Astrocyte (in vitro differentiated cells and primary cell): ENCODE measurements at regions not wholly inside any gene's neighbourhood (a gene's known extent, or its start where the extent isn't known, plus 50 kb on each side); places are given as distances from the start of the nearest gene placed in this dataset.

Source experiments
- DNase-seq: peaks from one replicate; pipeline ENCODE4 v3.0.0-alpha.2; 2010; ENCODE audit warnings: low read depth
- FAIRE-seq: peaks from 2 replicates; lab custom pipeline; 2011; peaks lifted over from hg19 to GRCh38; lab: Jason Lieb, UNC
- H2AFZ ChIP-seq: 2 replicates; pipeline ENCODE4 v1.6.0; 2012; ENCODE audit warnings: low read depth, low read length, inconsistent platforms
- H3K27ac ChIP-seq: 2 replicates; pipeline ENCODE4 v1.5.1; 2011; ENCODE audit warnings: low read depth, low read length, inconsistent platforms
- H3K27me3 ChIP-seq: 2 replicates; pipeline ENCODE4 v1.6.0; 2011; ENCODE audit warnings: low read length, inconsistent platforms; ENCODE audit not compliant: insufficient read depth
- H3K36me3 ChIP-seq: 2 replicates; pipeline ENCODE4 v1.5.1; 2011; ENCODE audit warnings: low read length, inconsistent platforms; ENCODE audit not compliant: insufficient read depth
- H3K4me1 ChIP-seq: 2 replicates; pipeline ENCODE4 v1.5.1; 2011; ENCODE audit warnings: low read length, inconsistent platforms; ENCODE audit not compliant: insufficient read depth
- H3K4me2 ChIP-seq: 2 replicates; pipeline ENCODE4 v1.6.0; 2012; ENCODE audit warnings: low read length, inconsistent platforms
- H3K4me3 ChIP-seq: 2 replicates; pipeline ENCODE4 v1.5.1; 2011; ENCODE audit warnings: low read depth, mild to moderate bottlenecking, low read length, inconsistent platforms; ENCODE audit not compliant: insufficient read depth
- H3K79me2 ChIP-seq: 2 replicates; pipeline ENCODE4 v1.6.0; 2012; ENCODE audit warnings: mild to moderate bottlenecking, low read length, inconsistent platforms; ENCODE audit not compliant: insufficient read depth
- H3K9ac ChIP-seq: 2 replicates; pipeline ENCODE4 v1.6.0; 2012; ENCODE audit warnings: mild to moderate bottlenecking, low read length, inconsistent platforms
- H3K9me3 ChIP-seq: 2 replicates; pipeline ENCODE4 v1.5.1; 2012; ENCODE audit warnings: low read depth, mild to moderate bottlenecking, low read length, inconsistent platforms; ENCODE audit not compliant: insufficient read depth
- H4K20me1 ChIP-seq: 2 replicates; pipeline ENCODE4 v1.6.0; 2012; ENCODE audit warnings: low read length, inconsistent platforms; ENCODE audit not compliant: insufficient read depth
- H3K27ac Mint-ChIP-seq: one replicate; pipeline ENCODE4 v1.8.0; 2021; ENCODE audit warnings: mild to moderate bottlenecking, mixed read lengths; ENCODE audit not compliant: unreplicated experiment
- H3K27me3 Mint-ChIP-seq: one replicate; pipeline ENCODE4 v1.8.0; 2021; ENCODE audit warnings: low read depth, mixed read lengths; ENCODE audit not compliant: unreplicated experiment
- H3K36me3 Mint-ChIP-seq: one replicate; pipeline ENCODE4 v1.8.0; 2021; ENCODE audit warnings: low read depth, mixed read lengths; ENCODE audit not compliant: unreplicated experiment
- H3K4me1 Mint-ChIP-seq: one replicate; pipeline ENCODE4 v1.8.0; 2021; ENCODE audit warnings: low read depth, mixed read lengths; ENCODE audit not compliant: unreplicated experiment
- H3K4me3 Mint-ChIP-seq: one replicate; pipeline ENCODE4 v1.8.0; 2021; ENCODE audit warnings: mild to moderate bottlenecking, moderate library complexity, mixed read lengths; ENCODE audit not compliant: unreplicated experiment
- H3K9me3 Mint-ChIP-seq: one replicate; pipeline ENCODE4 v1.8.0; 2021; ENCODE audit warnings: mild to moderate bottlenecking, mixed read lengths; ENCODE audit not compliant: unreplicated experiment
- EZH2 ChIP-seq: IDR thresholded peaks from 2 replicates; pipeline ENCODE4 v1.6.1; 2012; ENCODE audit warnings: mild to moderate bottlenecking, low read length, inconsistent platforms; ENCODE audit not compliant: insufficient read depth
- TF ChIP-seq, protein P1 (sequence below): IDR thresholded peaks from 2 replicates; pipeline ENCODE4 v1.5.1; 2011; ENCODE audit warnings: low read depth, mild to moderate bottlenecking, inconsistent platforms, low read length, moderate library complexity; ENCODE audit not compliant: insufficient read depth

DNA sequence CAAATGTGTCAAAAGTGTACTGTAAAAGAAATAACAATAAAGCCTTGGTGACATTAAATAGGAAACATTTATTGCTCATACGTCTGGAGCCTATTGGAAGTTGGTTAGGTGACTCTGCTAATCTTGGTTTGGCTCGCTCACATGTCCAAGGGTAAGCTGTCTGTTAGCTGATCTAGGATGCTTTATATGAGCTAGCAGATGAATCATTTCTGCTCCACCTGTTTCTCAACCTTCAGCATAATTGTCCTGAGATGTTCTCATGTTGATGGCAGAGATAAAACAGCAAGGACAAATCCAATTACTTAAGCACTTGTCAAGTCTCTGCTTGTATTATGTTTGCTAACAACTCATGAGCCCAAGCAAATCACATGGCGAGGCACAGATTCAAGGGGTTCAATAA lies 56.0 kb upstream of the CD53 start:
- H3K4me3 Mint-ChIP-seq = no peak overlapping the region
- no peaks in the 10 kb centered on the region for H3K36me3 Mint-ChIP-seq
- Histone ChIP-seq H3K27me3 (no peaks in the 10 kb centered on the region), H3K27ac (no peak overlapping the region), H3K4me3 (no peak overlapping the region), H3K4me2 (no peak overlapping the region), H3K9me3 (peaks cover 3% of the 10 kb centered on the region), H3K36me3 (no peaks in the 10 kb centered on the region), H3K9ac (no peak overlapping the region), H4K20me1 (no peaks in the 10 kb centered on the region), H3K4me1 (no peaks in the 10 kb centered on the region), H2AFZ (no peak overlapping the region), H3K79me2 (no peaks in the 10 kb centered on the region)
- H3K27ac Mint-ChIP-seq = no peak overlapping the region
- TF ChIP-seq, protein P1, sequence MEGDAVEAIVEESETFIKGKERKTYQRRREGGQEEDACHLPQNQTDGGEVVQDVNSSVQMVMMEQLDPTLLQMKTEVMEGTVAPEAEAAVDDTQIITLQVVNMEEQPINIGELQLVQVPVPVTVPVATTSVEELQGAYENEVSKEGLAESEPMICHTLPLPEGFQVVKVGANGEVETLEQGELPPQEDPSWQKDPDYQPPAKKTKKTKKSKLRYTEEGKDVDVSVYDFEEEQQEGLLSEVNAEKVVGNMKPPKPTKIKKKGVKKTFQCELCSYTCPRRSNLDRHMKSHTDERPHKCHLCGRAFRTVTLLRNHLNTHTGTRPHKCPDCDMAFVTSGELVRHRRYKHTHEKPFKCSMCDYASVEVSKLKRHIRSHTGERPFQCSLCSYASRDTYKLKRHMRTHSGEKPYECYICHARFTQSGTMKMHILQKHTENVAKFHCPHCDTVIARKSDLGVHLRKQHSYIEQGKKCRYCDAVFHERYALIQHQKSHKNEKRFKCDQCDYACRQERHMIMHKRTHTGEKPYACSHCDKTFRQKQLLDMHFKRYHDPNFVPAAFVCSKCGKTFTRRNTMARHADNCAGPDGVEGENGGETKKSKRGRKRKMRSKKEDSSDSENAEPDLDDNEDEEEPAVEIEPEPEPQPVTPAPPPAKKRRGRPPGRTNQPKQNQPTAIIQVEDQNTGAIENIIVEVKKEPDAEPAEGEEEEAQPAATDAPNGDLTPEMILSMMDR = no peak
- no peak for TF ChIP-seq EZH2
- H3K27me3 Mint-ChIP-seq = peaks cover 26% of the 10 kb centered on the region
- DNase-seq (no peak), FAIRE-seq (no peak)
- no peaks in the 10 kb centered on the region for H3K4me1 Mint-ChIP-seq
- no peaks in the 10 kb centered on the region for H3K9me3 Mint-ChIP-seq

- TF ChIP-seq EZH2 = no peak
- TF ChIP-seq, protein P1 = no peak
- Mint-ChIP-seq H3K27me3 (peaks cover 16% of the 10 kb centered on the region), H3K9me3 (no peaks in the 10 kb centered on the region), H3K4me3 (no peak overlapping the region), H3K36me3 (no peaks in the 10 kb centered on the region), H3K27ac (no peak overlapping the region), H3K4me1 (no peaks in the 10 kb centered on the region)
- no peak overlapping the region for H3K4me2 ChIP-seq
- no peaks in the 10 kb centered on the region for H3K4me1 ChIP-seq
- peaks cover 3% of the 10 kb centered on the region for H3K9me3 ChIP-seq
- H3K79me2 ChIP-seq = no peaks in the 10 kb centered on the region
- H3K36me3 ChIP-seq = no peaks in the 10 kb centered on the region
- H4K20me1 ChIP-seq = no peaks in the 10 kb centered on the region
- H2AFZ ChIP-seq = no peak overlapping the region
- no peak overlapping the region for H3K27ac ChIP-seq
- no peak overlapping the region for H3K4me3 ChIP-seq
- no peak for DNase-seq
- no peak overlapping the region for H3K9ac ChIP-seq
- no peak for FAIRE-seq
- H3K27me3 ChIP-seq = no peaks in the 10 kb centered on the region
Measured at GRCh38 chr1:110811529-110811928, 61.4 kb upstream of the CD53 start.

DNA sequence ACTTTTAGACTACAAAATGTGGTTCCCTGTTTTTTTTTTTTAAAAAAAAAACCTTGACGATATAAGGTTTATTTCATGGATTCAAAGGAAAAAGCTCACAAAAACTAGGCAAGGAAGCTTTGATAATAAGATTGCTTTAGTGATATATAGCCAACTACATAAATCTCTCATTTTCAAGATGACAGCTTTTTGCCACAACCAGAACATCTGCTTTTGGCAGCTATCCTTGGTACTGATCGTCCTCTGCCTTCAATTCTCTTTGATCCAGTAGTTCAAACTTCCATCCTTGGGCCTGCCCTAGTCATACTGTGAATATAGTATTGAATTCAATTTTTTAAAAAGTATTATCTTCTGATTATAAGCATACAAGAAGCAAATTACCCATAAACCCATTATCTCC lies 72.9 kb upstream of the CD53 start:
- FAIRE-seq (no peak), DNase-seq (no peak)
- no peaks in the 10 kb centered on the region for H3K9me3 ChIP-seq
- no peak overlapping the region for H2AFZ ChIP-seq
- no peaks in the 10 kb centered on the region for H4K20me1 ChIP-seq
- H3K4me3 ChIP-seq = no peak overlapping the region
- H3K36me3 Mint-ChIP-seq = no peaks in the 10 kb centered on the region
- H3K4me2 ChIP-seq = no peak overlapping the region
- no peaks in the 10 kb centered on the region for H3K36me3 ChIP-seq
- no peak overlapping the region for H3K27ac Mint-ChIP-seq
- H3K27ac ChIP-seq = no peak overlapping the region
- H3K4me1 Mint-ChIP-seq = no peaks in the 10 kb centered on the region
- H3K9me3 Mint-ChIP-seq = peaks cover 2% of the 10 kb centered on the region
- H3K27me3 Mint-ChIP-seq = peaks cover 10% of the 10 kb centered on the region
- H3K4me1 ChIP-seq = no peaks in the 10 kb centered on the region
- H3K79me2 ChIP-seq = no peaks in the 10 kb centered on the region
- no peaks in the 10 kb centered on the region for H3K27me3 ChIP-seq
- TF ChIP-seq, protein P1 = no peak
- no peak for TF ChIP-seq EZH2
- no peak overlapping the region for H3K9ac ChIP-seq
- no peak overlapping the region for H3K4me3 Mint-ChIP-seq
